NCI-H524 treated with DMSO at 0.1 percent for 48 hours (cell line): ENCODE measurements at regions not wholly inside any gene's neighbourhood (a gene's known extent, or its start where the extent isn't known, plus 50 kb on each side); places are given as distances from the start of the nearest gene placed in this dataset.
"Not testable (repeated sequence)": the region's sequence is repeated elsewhere in the genome, so short reads cannot be mapped to it uniquely, and the experiment has no call there.

ENCODE experiments used
- DNase-seq: peaks from one replicate; lab custom pipeline; 2025; lab: John Stamatoyannopoulos, UW

- no peak for DNase-seq
Measured at GRCh38 chr2:212913640-212914306, 237.6 kb downstream of the IKZF2 start.

GRCh38 chr2:212912445-212913103 lies 238.8 kb downstream of the IKZF2 start:
- no peak for DNase-seq

GRCh38 chr2:212911011-212911410 lies 240.4 kb downstream of the IKZF2 start:
- DNase-seq = no peak

- DNase-seq = no peak
Measured at GRCh38 chr2:212908682-212909435, 242.6 kb downstream of the IKZF2 start.

GRCh38 chr2:212908031-212908430 lies 243.4 kb downstream of the IKZF2 start:
- DNase-seq = no peak

- no peak for DNase-seq
Measured at GRCh38 chr2:212906620-212907019, 244.8 kb downstream of the IKZF2 start.

GRCh38 chr2:212905640-212906201 lies 245.7 kb downstream of the IKZF2 start:
- DNase-seq = no peak

GRCh38 chr2:212904646-212905045 lies 246.8 kb downstream of the IKZF2 start:
- DNase-seq = no peak

GRCh38 chr2:212903413-212903812 lies 248.0 kb downstream of the IKZF2 start:
- no peak for DNase-seq

- no peak for DNase-seq
Measured at GRCh38 chr2:212902421-212902820, 249.0 kb downstream of the IKZF2 start.

- no peak for DNase-seq
Measured at GRCh38 chr2:212901604-212902275, 249.7 kb downstream of the IKZF2 start.

GRCh38 chr2:212900715-212901114 lies 250.7 kb downstream of the IKZF2 start:
- no peak for DNase-seq

- no peak for DNase-seq
Measured at GRCh38 chr2:212898011-212898410, 253.4 kb downstream of the IKZF2 start.

- DNase-seq = peak; percentile 79
Measured at GRCh38 chr2:212897296-212897695, 254.1 kb downstream of the IKZF2 start.

GRCh38 chr2:212894026-212894425 lies 257.4 kb downstream of the IKZF2 start:
- DNase-seq = no peak

GRCh38 chr2:212893216-212893615 lies 258.2 kb downstream of the IKZF2 start:
- DNase-seq = no peak

GRCh38 chr2:212892193-212892592 lies 259.2 kb downstream of the IKZF2 start:
- no peak for DNase-seq

- DNase-seq = no peak
Measured at GRCh38 chr2:212891580-212891979, 259.8 kb downstream of the IKZF2 start.

- no peak for DNase-seq
Measured at GRCh38 chr2:212882626-212883025, 268.8 kb downstream of the IKZF2 start.

- DNase-seq = not testable (repeated sequence)
Measured at GRCh38 chr2:212876556-212876955, 274.9 kb downstream of the IKZF2 start.

GRCh38 chr2:212875950-212876349 lies 275.5 kb downstream of the IKZF2 start:
- not testable (repeated sequence) for DNase-seq

- DNase-seq = no peak
Measured at GRCh38 chr2:212873256-212873655, 278.2 kb downstream of the IKZF2 start.
